Ascending aorta (tissue), 2 donors: ENCODE measurements at regions not wholly inside any gene's neighbourhood (a gene's known extent, or its start where the extent isn't known, plus 50 kb on each side); places are given as distances from the start of the nearest gene placed in this dataset.

Source experiments
- DNase-seq, 2 donors: peaks; one replicate each; pipeline ENCODE4 v3.0.0-alpha.2; 2019; ENCODE audit warnings: low spot score in 2 of 2
- H3K27ac ChIP-seq, 2 donors: fragments of 200-600 bp; sonication (generic); one replicate each; pipeline ENCODE4 v1.5.1; 2016 to 2017; ENCODE audit warnings: mild to moderate bottlenecking in 1 of 2
- H3K27me3 ChIP-seq: fragments of 200-600 bp; sonication (generic); one replicate; pipeline ENCODE4 v1.5.1; 2017
- H3K36me3 ChIP-seq, 2 donors: fragments of 200-600 bp; sonication (generic); one replicate each; pipeline ENCODE4 v1.5.1; 2016
- H3K4me1 ChIP-seq, 2 donors: fragments of 200-600 bp; sonication (generic); one replicate each; pipeline ENCODE4 v1.5.1; 2016 to 2017; ENCODE audit warnings: mild to moderate bottlenecking in 1 of 2
- H3K4me3 ChIP-seq, 2 donors: fragments of 200-600 bp; sonication (generic); one replicate each; pipeline ENCODE4 v1.5.1; 2016 to 2017; ENCODE audit warnings: mild to moderate bottlenecking in 1 of 2
- H3K9me3 ChIP-seq, 2 donors: fragments of 200-600 bp; sonication (generic); one replicate each; pipeline ENCODE4 v1.5.1; 2016
- intact Hi-C: fragments of 100-400 bp; cut with DNase I; formaldehyde crosslinking; loops from one replicate; pipeline ENCODE4 v1.15.1; 2023
- TF ChIP-seq, protein P1 (sequence below), 3 experiments: fragments of 200-600 bp in 2 of 3; fragments of 450-650 bp in 1 of 3; sonication (generic) in 2 of 3; IDR thresholded peaks; one replicate each; pipeline ENCODE4 v1.5.1; 2016 to 2019; ENCODE audit warnings: antibody characterized with exemption in 3 of 3, mild to moderate bottlenecking in 1 of 3, moderate library complexity in 1 of 3

- no peaks in the 10 kb centered on the region for H3K27me3 ChIP-seq
- no peaks in the 10 kb centered on the region for H3K9me3 ChIP-seq
- H3K4me3 ChIP-seq, result no peak overlapping the region
- H3K27ac ChIP-seq, result no peak overlapping the region
- H3K36me3 ChIP-seq, result no peaks in the 10 kb centered on the region
- TF ChIP-seq, protein P1, sequence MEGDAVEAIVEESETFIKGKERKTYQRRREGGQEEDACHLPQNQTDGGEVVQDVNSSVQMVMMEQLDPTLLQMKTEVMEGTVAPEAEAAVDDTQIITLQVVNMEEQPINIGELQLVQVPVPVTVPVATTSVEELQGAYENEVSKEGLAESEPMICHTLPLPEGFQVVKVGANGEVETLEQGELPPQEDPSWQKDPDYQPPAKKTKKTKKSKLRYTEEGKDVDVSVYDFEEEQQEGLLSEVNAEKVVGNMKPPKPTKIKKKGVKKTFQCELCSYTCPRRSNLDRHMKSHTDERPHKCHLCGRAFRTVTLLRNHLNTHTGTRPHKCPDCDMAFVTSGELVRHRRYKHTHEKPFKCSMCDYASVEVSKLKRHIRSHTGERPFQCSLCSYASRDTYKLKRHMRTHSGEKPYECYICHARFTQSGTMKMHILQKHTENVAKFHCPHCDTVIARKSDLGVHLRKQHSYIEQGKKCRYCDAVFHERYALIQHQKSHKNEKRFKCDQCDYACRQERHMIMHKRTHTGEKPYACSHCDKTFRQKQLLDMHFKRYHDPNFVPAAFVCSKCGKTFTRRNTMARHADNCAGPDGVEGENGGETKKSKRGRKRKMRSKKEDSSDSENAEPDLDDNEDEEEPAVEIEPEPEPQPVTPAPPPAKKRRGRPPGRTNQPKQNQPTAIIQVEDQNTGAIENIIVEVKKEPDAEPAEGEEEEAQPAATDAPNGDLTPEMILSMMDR (IDR thresholded peaks at IDR 0.05), result no peak
- intact Hi-C loops, result no loop called here
- no peaks in the 10 kb centered on the region for H3K4me1 ChIP-seq
- no peak for DNase-seq
These were observed 963.6 kb downstream of the SOCS6 start for GRCh38 chr18:71252351-71252865.

- TF ChIP-seq, protein P1 (IDR thresholded peaks at IDR 0.05), result no peak
These were observed 961.3 kb downstream of the SOCS6 start for GRCh38 chr18:71250191-71250590.

DNA sequence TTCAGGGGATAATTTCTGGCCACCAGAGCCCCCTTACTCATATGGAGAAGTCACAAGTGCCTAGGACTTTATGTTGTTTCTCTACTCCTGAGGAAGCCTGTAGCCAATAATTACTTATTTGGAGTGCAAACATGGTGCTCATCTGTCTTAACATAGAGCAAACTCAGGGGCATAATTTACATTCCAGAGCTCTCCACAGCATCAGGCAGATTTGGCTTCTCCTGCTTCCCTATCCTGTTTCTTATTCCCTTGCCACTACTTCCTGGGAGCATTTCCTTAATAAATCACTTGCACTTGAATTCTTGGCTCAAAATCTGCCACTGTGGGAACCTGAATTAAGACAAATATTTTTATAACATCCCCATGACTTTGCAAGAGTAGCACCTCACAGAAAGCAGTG is 960.9 kb downstream of the SOCS6 start:
- intact Hi-C loops, result no loop called here
- Histone ChIP-seq H3K9me3 (no peaks in the 10 kb centered on the region), H3K4me1 (no peaks in the 10 kb centered on the region), H3K4me3 (no peak overlapping the region), H3K27me3 (no peaks in the 10 kb centered on the region), H3K27ac (no peak overlapping the region), H3K36me3 (no peaks in the 10 kb centered on the region)
- DNase-seq, result no peak
- TF ChIP-seq, protein P1 (IDR thresholded peaks at IDR 0.05), result no peak

More at GRCh38 chr18:71250191-71250590, 961.3 kb downstream of the SOCS6 start:
- no peak for DNase-seq
- H3K27ac ChIP-seq, result no peak overlapping the region
- no peak overlapping the region for H3K4me3 ChIP-seq
- no peaks in the 10 kb centered on the region for H3K27me3 ChIP-seq
- no peaks in the 10 kb centered on the region for H3K4me1 ChIP-seq
- no peaks in the 10 kb centered on the region for H3K9me3 ChIP-seq
- intact Hi-C loops, result no loop called here
- H3K36me3 ChIP-seq, result no peaks in the 10 kb centered on the region

GRCh38 chr18:71242981-71243380 is 954.1 kb downstream of the SOCS6 start:
- Histone ChIP-seq H3K27ac (no peak overlapping the region), H3K9me3 (no peaks in the 10 kb centered on the region), H3K4me3 (no peak overlapping the region), H3K36me3 (no peaks in the 10 kb centered on the region), H3K4me1 (no peaks in the 10 kb centered on the region), H3K27me3 (no peaks in the 10 kb centered on the region)
- TF ChIP-seq, protein P1 (IDR thresholded peaks at IDR 0.05), result no peak
- DNase-seq, result no peak
- intact Hi-C loops, result no loop called here

DNA sequence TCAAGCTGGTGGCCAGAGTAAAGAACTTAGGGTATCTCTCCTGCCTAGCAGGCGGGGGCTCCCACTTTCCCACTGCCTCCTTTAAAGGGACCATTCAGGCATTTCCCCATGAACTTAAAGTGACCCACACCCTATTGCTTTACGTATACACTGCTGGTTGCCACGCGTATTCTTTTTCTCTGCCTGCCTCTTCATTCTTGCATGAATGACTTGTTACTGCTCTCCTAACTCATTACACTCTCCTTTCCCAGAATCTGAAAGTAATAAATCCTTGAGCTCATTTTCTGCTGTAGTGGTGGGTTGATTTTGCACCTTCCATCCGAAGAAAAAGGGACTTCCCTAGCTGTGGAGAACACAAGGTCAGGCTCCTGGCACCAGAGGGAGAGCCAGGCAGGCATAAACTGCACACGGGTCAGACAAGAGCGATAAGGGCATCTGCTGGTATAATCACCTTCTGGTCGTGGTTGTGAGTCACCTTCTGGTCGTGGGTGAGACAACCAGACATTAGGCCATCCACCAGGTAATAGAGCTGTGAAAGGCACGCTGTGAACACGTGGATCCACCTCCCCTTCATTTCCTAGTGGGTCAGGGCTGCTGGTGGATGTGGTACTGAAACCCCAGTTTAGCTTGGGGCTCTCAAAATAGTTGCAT is 950.3 kb downstream of the SOCS6 start:
- no peaks in the 10 kb centered on the region for H3K27me3 ChIP-seq
- DNase-seq, result no peak
- H3K9me3 ChIP-seq, result no peaks in the 10 kb centered on the region
- TF ChIP-seq, protein P1 (IDR thresholded peaks at IDR 0.05), result no peak
- no peaks in the 10 kb centered on the region for H3K36me3 ChIP-seq
- no peaks in the 10 kb centered on the region for H3K4me1 ChIP-seq
- no peak overlapping the region for H3K4me3 ChIP-seq
- intact Hi-C loops, result no loop called here
- H3K27ac ChIP-seq, result no peak overlapping the region
